ENCODE measurements at regions not wholly inside any gene's neighbourhood (a gene's known extent, or its start where the extent isn't known, plus 50 kb on each side); places are given as distances from the start of the nearest gene placed in this dataset.

GRCh38 chr4:189525304-189525703, 415.4 kb upstream of the FRG1 start:
- TF ChIP-seq CTCF (IDR thresholded peaks at IDR 0.05) (no peak), POLR2A (IDR thresholded peaks at IDR 0.05) (no peak), POLR2AphosphoS5 (IDR thresholded peaks at IDR 0.05) (no peak)

All from gastroesophageal sphincter (tissue), 3 donors.